Heart right ventricle (tissue), 16 donors: ENCODE measurements at regions not wholly inside any gene's neighbourhood (a gene's known extent, or its start where the extent isn't known, plus 50 kb on each side); places are given as distances from the start of the nearest gene placed in this dataset.

Source experiments
- ATAC-seq, 8 donors: fragments of 200-7000 bp; cut with Tn5 transposase; one replicate each; pipeline ENCODE4 v1.9.1; 2020; ENCODE audit warnings: mild to moderate bottlenecking in 8 of 8, moderate library complexity in 8 of 8, moderate number of reproducible peaks in 1 of 8
- DNase-seq, 2 donors: peaks; one replicate each; pipeline ENCODE4 v3.0.0-alpha.2; 2020
- H3K27ac ChIP-seq, 10 donors: fragments of 200-600 bp; sonication (generic) in 2 of 10; one replicate each; pipeline versions ENCODE4 v1.5.0 to v1.8.0; 2020 to 2022; ENCODE audit warnings: mild to moderate bottlenecking in 3 of 10
- H3K27me3 ChIP-seq, 7 donors: fragments of 200-600 bp; one replicate each; pipeline ENCODE4 v1.8.0; 2021 to 2022; ENCODE audit warnings: mild to moderate bottlenecking in 2 of 7
- H3K36me3 ChIP-seq, 9 donors: fragments of 200-600 bp; sonication (generic) in 1 of 9; one replicate each; pipeline versions ENCODE4 v1.5.0 to v1.8.0; 2020 to 2022; ENCODE audit warnings: mild to moderate bottlenecking in 2 of 9
- H3K4me1 ChIP-seq, 9 donors: fragments of 200-600 bp; sonication (generic) in 1 of 9; one replicate each; pipeline versions ENCODE4 v1.5.0 to v1.8.0; 2020 to 2022; ENCODE audit warnings: mild to moderate bottlenecking in 4 of 9
- H3K4me3 ChIP-seq, 10 donors: fragments of 200-600 bp; sonication (generic) in 2 of 10; one replicate each; pipeline versions ENCODE4 v1.5.0 to v1.8.0; 2020 to 2022; ENCODE audit warnings: mild to moderate bottlenecking in 7 of 10, moderate library complexity in 2 of 10
- H3K9me3 ChIP-seq, 11 donors: fragments of 200-600 bp in 10 of 11; sonication (generic) in 2 of 11; one replicate each; pipeline versions ENCODE4 v1.5.0 to v1.8.0; 2013 to 2022; ENCODE audit warnings: mild to moderate bottlenecking in 2 of 11, control low read depth in 1 of 11, moderate library complexity in 1 of 11
- WGBS, 2 donors: extraction: QIAGEN DNeasy Blood & Tissue Kit; methylation state at CpG; one replicate each; pipeline ENCODE4 v1.1.7; 2013; ENCODE audit warnings: inconsistent platforms in 1 of 2; 5-methylcytosine and 5-hydroxymethylcytosine counted together
- intact Hi-C, 10 donors: fragments of 100-400 bp; cut with DNase I; formaldehyde crosslinking; loops; one replicate each; pipeline versions ENCODE4 v1.11.1 to v1.14.2; 2022
- TF ChIP-seq, protein P1 (sequence below), 9 donors: fragments of 200-600 bp; sonication (generic) in 2 of 9; IDR thresholded peaks; one replicate each; pipeline versions ENCODE4 v1.5.0 to v1.8.0; 2021 to 2022; ENCODE audit warnings: antibody characterized with exemption in 9 of 9, mild to moderate bottlenecking in 5 of 9, moderate library complexity in 1 of 9
- donor health status: Arrhythmogenic right ventricular cardiomyopathy.
- donor health status: ischemic (EF 13 %, LVEDD 7.1; RV severe dilation, severe dysfunction).
- donor health status: healthy with polysubstance abuse.
- donor health status: DM: no; HTN: yes; CAD: no.
- donor health status: DM: no; HTN: no; CAD: no.
- donor health status: ischemic (EF 25% LVEDD 6.9; RV normal size, moderate dysfunction).
- donor health status: ischemic (EF 25% LVEDD 5.7; RV mildly dilated, moderate dysfunction).
- donor health status: healthy.
- donor health status: DM: yes; HTN: yes; CAD: no.
- donor health status: Ischemic cardiomyopathy.
- donor health status: ischemic (EF 35%, LVEDD 5.7; RV mildly dilated, moderate dysfunction).
- donor health status: nonischemic (EF 11% LVEDD 7.7; RV severe dilation, severe dysfunction).
- donor health status: DM: yes; HTN: yes; CAD: no.
- donor health status: PGD.
- donor health status: ischemic (EF 29% LVEDD 5.4; RV normal size, mild dysfunction).
- donor health status: nonischemic (EF 23%, LVEDD 6.1; RV moderate dilation, normal function).

GRCh38 chr2:240368781-240369331 is 66.6 kb upstream of the GPC1 start:
- intact Hi-C loops: loop anchor here in 2 of 10 donors (5.0 kb wide), 2 partner anchors 132 to 137 kb away; no protein-coding TSS in a partner anchor
- WGBS, 2 donors: 63% methylated on average over 15 of the region's 15 CpGs
- Histone ChIP-seq H3K4me1 (peaks cover 12 to 67% (median 31%) of the 10 kb centered on the region in 9 donors), H3K9me3 (no peaks in the 10 kb centered on the region), H3K4me3 (no peak overlapping the region), H3K27ac (peak overlapping the region in 9 of 10 donors; percentile 40 to 97 (median 92)), H3K36me3 (no peaks in the 10 kb centered on the region), H3K27me3 (no peaks in the 10 kb centered on the region)
- ATAC-seq (peak; percentile 31 to 78 (median 64)), DNase-seq (peak; percentile 53 to 80)
- TF ChIP-seq, protein P1, sequence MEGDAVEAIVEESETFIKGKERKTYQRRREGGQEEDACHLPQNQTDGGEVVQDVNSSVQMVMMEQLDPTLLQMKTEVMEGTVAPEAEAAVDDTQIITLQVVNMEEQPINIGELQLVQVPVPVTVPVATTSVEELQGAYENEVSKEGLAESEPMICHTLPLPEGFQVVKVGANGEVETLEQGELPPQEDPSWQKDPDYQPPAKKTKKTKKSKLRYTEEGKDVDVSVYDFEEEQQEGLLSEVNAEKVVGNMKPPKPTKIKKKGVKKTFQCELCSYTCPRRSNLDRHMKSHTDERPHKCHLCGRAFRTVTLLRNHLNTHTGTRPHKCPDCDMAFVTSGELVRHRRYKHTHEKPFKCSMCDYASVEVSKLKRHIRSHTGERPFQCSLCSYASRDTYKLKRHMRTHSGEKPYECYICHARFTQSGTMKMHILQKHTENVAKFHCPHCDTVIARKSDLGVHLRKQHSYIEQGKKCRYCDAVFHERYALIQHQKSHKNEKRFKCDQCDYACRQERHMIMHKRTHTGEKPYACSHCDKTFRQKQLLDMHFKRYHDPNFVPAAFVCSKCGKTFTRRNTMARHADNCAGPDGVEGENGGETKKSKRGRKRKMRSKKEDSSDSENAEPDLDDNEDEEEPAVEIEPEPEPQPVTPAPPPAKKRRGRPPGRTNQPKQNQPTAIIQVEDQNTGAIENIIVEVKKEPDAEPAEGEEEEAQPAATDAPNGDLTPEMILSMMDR (IDR thresholded peaks at IDR 0.05): no peak

DNA sequence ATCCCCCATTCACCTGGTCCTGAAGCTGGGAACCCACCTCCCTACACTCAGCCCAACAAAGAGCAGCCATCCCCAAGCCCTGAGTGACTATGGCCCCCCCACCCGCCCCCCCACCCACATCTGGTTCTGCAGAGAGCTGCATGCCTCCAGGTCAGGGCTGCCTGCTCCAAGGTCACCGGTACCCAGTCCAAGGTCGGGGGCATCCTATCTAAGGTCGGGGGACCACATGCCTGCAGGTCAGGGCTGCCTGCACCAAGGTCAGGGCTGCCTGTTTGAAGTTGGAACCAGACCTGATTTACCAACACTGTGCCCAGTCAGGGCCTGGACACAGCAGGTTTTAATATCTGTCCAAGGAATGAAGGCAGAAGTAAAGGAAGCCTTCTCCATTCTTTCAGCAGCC is 66.1 kb upstream of the GPC1 start:
- ATAC-seq (peak in 4 of 8 donors; percentile 2 to 20 (median 10)), DNase-seq (peak in 1 of 2 donors; percentile 11)
- TF ChIP-seq, protein P1 (IDR thresholded peaks at IDR 0.05): no peak
- Histone ChIP-seq H3K36me3 (no peaks in the 10 kb centered on the region), H3K4me3 (no peak overlapping the region), H3K27me3 (no peaks in the 10 kb centered on the region), H3K27ac (peak overlapping the region; percentile 71 to 97 (median 92)), H3K9me3 (no peaks in the 10 kb centered on the region), H3K4me1 (peaks cover 17 to 72% (median 36%) of the 10 kb centered on the region in 9 donors)
- WGBS, 2 donors: 50 to 73% methylated on average over 4 of the region's 4 CpGs
- intact Hi-C loops: loop anchor here in 2 of 10 donors (5.0 kb wide), 2 partner anchors 132 to 137 kb away; no protein-coding TSS in a partner anchor

GRCh38 chr2:240369801-240370585 is 65.5 kb upstream of the GPC1 start:
- 20 to 30% methylated on average over 19 of the region's 19 CpGs for WGBS, 2 donors
- no peaks in the 10 kb centered on the region for H3K36me3 ChIP-seq
- DNase-seq (peak; percentile 72 to 83), ATAC-seq (peak; percentile 79 to 89 (median 84))
- H3K27ac ChIP-seq: peak overlapping the region; percentile 71 to 97 (median 92)
- no peak overlapping the region for H3K4me3 ChIP-seq
- intact Hi-C loops: loop anchor here in 5 of 10 donors (5.0 kb wide), 4 partner anchors 67 to 138 kb away; partner anchors contain the start of gene GPC1 (in 4 of the 5)
- TF ChIP-seq, protein P1 (IDR thresholded peaks at IDR 0.05): no peak
- peaks cover 19 to 78% (median 41%) of the 10 kb centered on the region in 9 donors for H3K4me1 ChIP-seq
- H3K27me3 ChIP-seq: no peaks in the 10 kb centered on the region
- no peaks in the 10 kb centered on the region for H3K9me3 ChIP-seq
